ENCODE measurements at regions not wholly inside any gene's neighbourhood (a gene's known extent, or its start where the extent isn't known, plus 50 kb on each side); places are given as distances from the start of the nearest gene placed in this dataset.

DNA sequence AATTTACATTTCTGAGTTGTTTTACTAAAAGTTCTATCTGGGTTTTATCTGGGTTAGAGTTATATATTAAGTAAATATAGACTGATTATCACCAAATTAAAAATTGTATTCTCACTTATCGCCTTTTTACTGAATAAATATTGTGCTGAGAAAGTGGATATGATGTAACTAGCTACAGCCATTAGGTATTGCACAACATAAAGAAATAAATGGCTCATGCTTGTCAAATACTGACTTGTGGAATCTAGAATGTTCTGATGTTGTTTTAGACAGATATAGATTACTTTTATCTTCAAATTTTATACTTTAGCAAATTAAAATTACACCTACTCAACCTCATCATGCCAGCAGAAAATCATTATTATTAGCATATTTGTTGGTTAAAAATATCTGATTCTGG is 1277.1 kb upstream of the MIR17HG start:
- H3K27ac Mint-ChIP-seq, result no peak overlapping the region
- ATAC-seq (replicated peaks in 1 of 2), result no peak
- H3K27me3 Mint-ChIP-seq (ENCODE audit: low read depth), result no peaks in the 10 kb centered on the region
- H3K9me3 Mint-ChIP-seq, result peaks cover 3 to 4% of the 10 kb centered on the region in 2 donors
- DNase-seq, result no peak
- H3K4me1 Mint-ChIP-seq (ENCODE audit: low read depth), result no peaks in the 10 kb centered on the region
- peaks cover 0 to 2% of the 10 kb centered on the region in 2 donors for H3K36me3 Mint-ChIP-seq (ENCODE audit: insufficient read depth in 2 of 2)
- H3K4me3 Mint-ChIP-seq, result no peak overlapping the region

DNA sequence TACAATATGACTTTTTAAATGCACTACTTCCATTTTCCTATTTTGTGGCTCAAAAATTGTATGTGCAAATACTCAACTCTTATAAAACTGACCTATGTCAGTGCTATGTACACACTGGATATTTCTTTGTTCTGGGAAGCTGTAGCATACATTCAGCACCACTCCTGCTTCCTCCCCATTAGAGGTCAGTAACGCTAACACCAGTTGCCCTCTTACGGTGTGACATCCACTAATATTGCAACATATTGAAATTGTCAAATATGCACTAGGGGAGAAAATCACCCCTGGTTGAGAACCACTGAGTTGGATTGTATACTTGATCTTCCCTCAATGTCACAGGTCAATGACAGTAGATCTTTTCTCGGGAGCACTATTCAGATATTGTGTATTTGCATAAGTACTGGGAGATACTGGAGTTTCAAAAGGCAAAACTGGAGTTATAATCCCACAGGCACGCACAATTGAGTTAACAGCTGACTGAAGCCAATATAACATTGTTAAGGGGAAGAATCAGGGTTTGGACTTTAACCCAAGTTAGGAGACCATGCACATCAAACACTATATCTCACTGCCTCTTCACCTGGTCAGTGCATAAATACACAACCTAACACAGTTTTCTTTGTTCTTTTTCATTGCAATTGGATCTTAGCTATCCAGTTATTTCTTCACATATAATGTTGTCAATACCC is 1276.5 kb upstream of the MIR17HG start:
- ATAC-seq (replicated peaks in 1 of 2) (no peak), DNase-seq (no peak)
- Mint-ChIP-seq H3K27ac (no peak overlapping the region), H3K27me3 (ENCODE audit: low read depth) (no peaks in the 10 kb centered on the region), H3K4me3 (no peak overlapping the region), H3K36me3 (ENCODE audit: insufficient read depth in 2 of 2) (peaks cover 0 to under 1% of the 10 kb centered on the region in 2 donors), H3K4me1 (ENCODE audit: low read depth) (no peaks in the 10 kb centered on the region), H3K9me3 (peaks cover 2% of the 10 kb centered on the region in 2 donors)

DNA sequence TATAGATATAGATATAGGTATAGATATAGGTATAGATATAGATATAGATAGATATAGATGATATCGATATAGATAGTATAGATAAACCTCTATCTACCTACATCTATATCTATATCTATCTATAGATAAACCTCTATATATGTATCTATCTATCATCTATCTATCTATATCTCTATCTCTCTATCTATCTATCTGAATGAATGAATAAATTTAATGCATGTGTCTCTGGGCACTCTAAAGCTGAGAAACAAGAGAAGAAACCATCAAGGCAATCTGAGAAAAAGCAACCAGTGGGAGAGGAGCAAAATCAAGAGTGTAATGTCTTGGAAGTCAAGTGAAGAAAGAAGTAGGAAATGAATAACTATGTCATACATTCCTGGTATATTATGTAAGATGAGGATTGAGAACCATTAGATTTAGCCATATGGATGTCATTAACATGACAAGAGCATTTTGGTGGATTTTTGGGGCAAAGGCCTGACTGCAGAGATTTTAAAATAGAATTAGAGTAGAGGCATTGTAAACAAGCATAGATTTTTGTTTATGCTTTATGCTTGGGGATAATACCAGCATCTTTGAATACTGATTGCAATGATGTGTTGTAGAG is 1262.7 kb upstream of the MIR17HG start:
- DNase-seq, result no peak
- no peak overlapping the region for H3K27ac Mint-ChIP-seq
- ATAC-seq (replicated peaks in 1 of 2), result no peak
- H3K9me3 Mint-ChIP-seq, result peaks cover 9 to 16% of the 10 kb centered on the region in 2 donors
- no peak overlapping the region for H3K4me3 Mint-ChIP-seq
- no peaks in the 10 kb centered on the region for H3K4me1 Mint-ChIP-seq (ENCODE audit: low read depth)
- H3K27me3 Mint-ChIP-seq (ENCODE audit: low read depth), result no peaks in the 10 kb centered on the region
- peaks cover 0 to 2% of the 10 kb centered on the region in 2 donors for H3K36me3 Mint-ChIP-seq (ENCODE audit: insufficient read depth in 2 of 2)

DNA sequence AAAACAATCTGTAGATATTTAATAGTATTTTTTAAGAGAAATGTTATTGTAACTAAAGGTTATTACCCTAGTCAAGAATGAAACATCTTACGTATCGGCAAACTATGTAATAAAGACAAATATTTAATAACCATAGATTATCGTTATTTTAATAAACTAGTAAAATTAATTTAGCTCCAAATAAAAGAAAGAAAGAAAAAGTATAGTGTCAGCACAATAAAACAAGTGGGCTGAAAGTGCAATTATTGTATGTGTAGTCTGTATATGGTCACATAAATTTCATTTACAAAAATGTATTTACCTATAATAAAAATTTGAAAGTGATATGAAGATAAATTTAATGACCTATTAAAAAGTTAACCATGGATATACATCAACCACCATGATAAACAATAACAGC is 1258.4 kb upstream of the MIR17HG start:
- no peak overlapping the region for H3K27ac Mint-ChIP-seq
- H3K4me3 Mint-ChIP-seq, result no peak overlapping the region
- H3K4me1 Mint-ChIP-seq (ENCODE audit: low read depth), result no peaks in the 10 kb centered on the region
- peaks cover 0 to 2% of the 10 kb centered on the region in 2 donors for H3K36me3 Mint-ChIP-seq (ENCODE audit: insufficient read depth in 2 of 2)
- ATAC-seq (replicated peaks in 1 of 2), result no peak
- no peaks in the 10 kb centered on the region for H3K27me3 Mint-ChIP-seq (ENCODE audit: low read depth)
- H3K9me3 Mint-ChIP-seq, result peaks cover 10 to 13% of the 10 kb centered on the region in 2 donors
- no peak for DNase-seq

DNA sequence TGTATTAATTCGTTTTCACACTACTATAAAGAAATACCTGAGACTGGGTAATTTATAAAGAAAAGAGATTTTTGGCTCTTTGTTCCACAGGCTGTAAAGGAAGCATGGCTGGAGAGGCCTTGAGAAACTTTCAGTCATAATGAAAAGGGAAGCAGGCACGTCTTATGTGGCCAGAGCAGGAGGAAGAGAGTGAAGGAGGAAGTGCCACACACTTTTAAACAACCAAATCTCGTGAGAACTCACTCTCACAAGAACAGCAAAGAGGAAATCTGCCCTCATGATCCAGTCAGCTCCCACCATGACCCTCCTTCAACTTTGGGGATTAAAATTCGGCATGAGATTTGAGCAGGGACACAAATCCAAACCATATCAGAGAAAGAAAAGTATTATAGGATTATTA is 1255.9 kb upstream of the MIR17HG start:
- Mint-ChIP-seq H3K4me1 (ENCODE audit: low read depth) (no peaks in the 10 kb centered on the region), H3K4me3 (no peak overlapping the region), H3K36me3 (ENCODE audit: insufficient read depth in 2 of 2) (no peaks in the 10 kb centered on the region), H3K27ac (no peak overlapping the region), H3K27me3 (ENCODE audit: low read depth) (no peaks in the 10 kb centered on the region), H3K9me3 (peaks cover 4 to 11% of the 10 kb centered on the region in 2 donors)
- DNase-seq, result no peak
- no peak for ATAC-seq (replicated peaks in 1 of 2)

DNA sequence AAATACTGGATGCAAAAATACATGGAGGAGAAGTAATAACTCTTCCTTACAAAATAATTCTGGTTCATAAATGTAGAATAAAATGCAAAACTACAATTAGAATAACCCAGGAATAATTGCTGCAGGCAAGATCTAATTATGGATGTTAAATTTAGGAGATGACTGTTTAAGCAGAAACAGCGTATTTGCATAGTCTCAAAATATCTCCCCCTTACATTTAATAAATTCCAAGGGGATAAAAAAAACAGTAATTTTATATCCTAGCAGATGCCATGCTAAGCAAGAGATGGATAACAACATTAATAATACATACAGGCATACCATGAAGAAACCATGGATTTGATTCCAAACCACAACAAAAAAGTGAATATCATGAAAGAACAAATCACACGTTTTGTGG is 1253.1 kb upstream of the MIR17HG start:
- Mint-ChIP-seq H3K4me1 (ENCODE audit: low read depth) (no peaks in the 10 kb centered on the region), H3K27ac (no peak overlapping the region)
- no peak for DNase-seq

DNA sequence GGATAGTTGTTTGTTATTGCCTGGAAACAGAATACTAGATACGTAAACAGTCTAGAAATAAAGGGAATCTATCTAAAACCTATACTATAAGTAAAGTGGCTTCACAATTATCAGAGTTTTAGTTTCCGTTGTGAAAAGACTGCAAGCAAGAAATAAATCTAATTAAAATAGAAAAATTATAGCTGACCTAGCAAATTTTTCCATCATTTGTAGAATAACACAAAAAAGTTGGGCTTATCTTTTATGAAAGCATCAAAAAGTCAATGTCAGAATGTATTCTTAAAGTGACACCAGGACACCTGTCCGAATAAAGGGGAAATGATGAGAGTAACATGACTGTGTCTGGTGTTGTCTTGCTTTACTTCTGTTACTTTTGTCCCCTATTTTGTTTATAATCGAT is 1248.9 kb upstream of the MIR17HG start:
- Mint-ChIP-seq H3K27me3 (ENCODE audit: low read depth) (no peaks in the 10 kb centered on the region), H3K9me3 (peaks cover 6 to 10% of the 10 kb centered on the region in 2 donors), H3K27ac (no peak overlapping the region), H3K4me1 (ENCODE audit: low read depth) (no peaks in the 10 kb centered on the region), H3K4me3 (no peak overlapping the region), H3K36me3 (ENCODE audit: insufficient read depth in 2 of 2) (no peaks in the 10 kb centered on the region)
- no peak for ATAC-seq (replicated peaks in 1 of 2)
- DNase-seq, result no peak

More for the DNA sequence above, 1253.1 kb upstream of the MIR17HG start:
- no peak overlapping the region for H3K4me3 Mint-ChIP-seq
- no peaks in the 10 kb centered on the region for H3K27me3 Mint-ChIP-seq (ENCODE audit: low read depth)
- ATAC-seq (replicated peaks in 1 of 2), result no peak
- H3K36me3 Mint-ChIP-seq (ENCODE audit: insufficient read depth in 2 of 2), result no peaks in the 10 kb centered on the region
- peaks cover 0 to 8% of the 10 kb centered on the region in 2 donors for H3K9me3 Mint-ChIP-seq

DNA sequence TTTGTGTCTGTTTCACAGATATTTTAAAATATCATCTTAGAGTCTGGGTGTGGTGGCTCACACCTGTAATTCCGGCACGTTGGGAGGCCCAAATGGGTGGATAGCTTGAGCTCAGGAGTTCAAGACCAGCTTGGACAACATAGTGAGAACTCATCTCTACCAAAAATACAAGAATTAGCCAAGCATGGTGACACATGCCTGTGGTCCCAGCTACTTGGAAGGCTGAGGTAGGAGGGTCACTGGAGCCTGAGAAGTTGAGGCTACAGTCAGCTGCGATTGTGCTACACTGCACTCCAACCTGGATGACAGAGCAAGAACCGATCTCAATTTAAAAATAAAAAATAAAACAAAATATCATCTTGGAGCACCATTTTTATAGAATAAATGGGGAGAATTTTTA is 1247.6 kb upstream of the MIR17HG start:
- ATAC-seq (replicated peaks in 1 of 2), result no peak
- Mint-ChIP-seq H3K4me1 (ENCODE audit: low read depth) (no peaks in the 10 kb centered on the region), H3K9me3 (peaks cover 8 to 14% of the 10 kb centered on the region in 2 donors), H3K27ac (no peak overlapping the region), H3K36me3 (ENCODE audit: insufficient read depth in 2 of 2) (no peaks in the 10 kb centered on the region), H3K27me3 (ENCODE audit: low read depth) (no peaks in the 10 kb centered on the region), H3K4me3 (no peak overlapping the region)
- DNase-seq, result no peak

DNA sequence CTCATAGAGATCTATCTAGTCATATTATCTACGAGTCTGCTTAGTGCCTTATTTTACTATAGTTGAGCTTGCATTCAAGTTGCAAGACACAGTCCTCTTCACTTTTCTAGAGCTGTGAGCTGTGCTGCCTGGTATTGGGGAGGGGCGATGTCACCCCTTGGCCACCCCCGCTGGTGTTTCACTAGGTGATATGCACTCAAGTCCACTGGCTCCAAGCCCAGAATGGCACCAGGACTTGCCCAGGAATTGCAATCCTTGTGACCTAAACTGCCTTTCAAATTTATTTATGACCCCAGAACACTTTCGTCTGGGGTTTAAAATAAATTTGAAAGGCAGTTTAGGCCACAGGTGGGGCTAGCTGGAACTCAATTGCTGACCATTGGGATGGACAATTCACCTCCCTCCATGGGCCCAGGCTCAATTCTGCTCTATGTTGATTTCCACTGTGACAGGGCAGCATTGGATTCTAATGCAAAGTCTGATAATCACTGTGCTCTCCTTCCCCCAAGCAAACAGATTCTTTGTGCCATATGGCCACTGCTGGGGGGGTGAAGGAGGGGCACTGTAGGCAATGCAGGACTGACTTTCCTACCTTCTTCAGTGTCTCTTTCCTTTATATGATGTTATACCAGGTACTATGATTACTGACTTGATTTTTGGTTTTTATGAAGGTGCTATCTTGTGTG is 1244.2 kb upstream of the MIR17HG start:
- no peaks in the 10 kb centered on the region for H3K36me3 Mint-ChIP-seq (ENCODE audit: insufficient read depth in 2 of 2)
- DNase-seq (no peak), ATAC-seq (replicated peaks in 1 of 2) (no peak)
- H3K9me3 Mint-ChIP-seq, result peaks cover 8 to 10% of the 10 kb centered on the region in 2 donors
- no peak overlapping the region for H3K4me3 Mint-ChIP-seq
- no peaks in the 10 kb centered on the region for H3K27me3 Mint-ChIP-seq (ENCODE audit: low read depth)
- H3K27ac Mint-ChIP-seq, result no peak overlapping the region
- H3K4me1 Mint-ChIP-seq (ENCODE audit: low read depth), result no peaks in the 10 kb centered on the region

DNA sequence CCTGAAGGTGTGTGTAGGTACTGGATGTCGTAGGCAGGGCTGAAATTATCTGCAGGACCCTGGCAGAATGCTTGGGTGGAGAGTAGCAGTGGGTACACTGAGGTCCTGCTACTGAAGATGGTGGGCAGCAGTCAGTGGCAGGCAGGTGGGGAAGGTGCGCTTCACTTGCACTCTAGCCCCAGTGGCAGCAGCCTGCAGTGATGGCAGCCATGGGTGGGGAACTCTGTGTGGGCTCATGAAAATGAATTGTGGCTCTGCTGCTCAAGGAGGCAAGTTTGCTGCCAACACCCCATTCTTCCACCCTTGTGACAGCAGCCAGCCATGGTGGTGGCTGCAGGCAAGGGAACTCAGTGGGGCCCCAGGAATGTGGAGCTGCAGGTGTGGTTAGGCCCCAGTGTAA is 1242.7 kb upstream of the MIR17HG start:
- peaks cover 10% of the 10 kb centered on the region in 2 donors for H3K9me3 Mint-ChIP-seq
- no peak overlapping the region for H3K27ac Mint-ChIP-seq
- H3K4me1 Mint-ChIP-seq (ENCODE audit: low read depth), result no peaks in the 10 kb centered on the region
- no peaks in the 10 kb centered on the region for H3K27me3 Mint-ChIP-seq (ENCODE audit: low read depth)
- ATAC-seq (replicated peaks in 1 of 2) (no peak), DNase-seq (no peak)
- no peak overlapping the region for H3K4me3 Mint-ChIP-seq
- peaks cover 0 to under 1% of the 10 kb centered on the region in 2 donors for H3K36me3 Mint-ChIP-seq (ENCODE audit: insufficient read depth in 2 of 2)

DNA sequence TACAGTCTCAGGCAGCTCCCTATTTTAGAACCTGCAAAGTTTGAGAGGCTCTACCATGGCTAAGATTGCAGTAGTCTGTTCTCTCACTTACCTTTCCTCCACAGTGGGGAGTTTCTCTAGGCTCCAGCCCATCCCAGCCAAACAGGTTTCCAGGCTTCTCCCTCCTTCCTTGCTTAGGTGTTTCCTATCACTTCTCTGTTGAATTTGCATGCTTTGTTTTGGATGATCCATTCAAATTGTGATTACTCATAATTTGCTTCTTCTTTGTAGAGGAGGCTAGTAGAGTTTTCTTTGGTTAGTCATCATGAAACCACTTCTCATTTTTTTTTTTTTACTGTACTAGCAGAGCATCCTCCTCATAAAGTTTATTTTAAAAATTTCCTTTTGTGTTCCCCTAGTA is 1242.2 kb upstream of the MIR17HG start:
- H3K27ac Mint-ChIP-seq, result no peak overlapping the region
- DNase-seq (no peak), ATAC-seq (replicated peaks in 1 of 2) (no peak)
- no peak overlapping the region for H3K4me3 Mint-ChIP-seq
- H3K27me3 Mint-ChIP-seq (ENCODE audit: low read depth), result no peaks in the 10 kb centered on the region
- no peaks in the 10 kb centered on the region for H3K4me1 Mint-ChIP-seq (ENCODE audit: low read depth)
- peaks cover 10 to 13% of the 10 kb centered on the region in 2 donors for H3K9me3 Mint-ChIP-seq
- peaks cover 0 to 1% of the 10 kb centered on the region in 2 donors for H3K36me3 Mint-ChIP-seq (ENCODE audit: insufficient read depth in 2 of 2)

DNA sequence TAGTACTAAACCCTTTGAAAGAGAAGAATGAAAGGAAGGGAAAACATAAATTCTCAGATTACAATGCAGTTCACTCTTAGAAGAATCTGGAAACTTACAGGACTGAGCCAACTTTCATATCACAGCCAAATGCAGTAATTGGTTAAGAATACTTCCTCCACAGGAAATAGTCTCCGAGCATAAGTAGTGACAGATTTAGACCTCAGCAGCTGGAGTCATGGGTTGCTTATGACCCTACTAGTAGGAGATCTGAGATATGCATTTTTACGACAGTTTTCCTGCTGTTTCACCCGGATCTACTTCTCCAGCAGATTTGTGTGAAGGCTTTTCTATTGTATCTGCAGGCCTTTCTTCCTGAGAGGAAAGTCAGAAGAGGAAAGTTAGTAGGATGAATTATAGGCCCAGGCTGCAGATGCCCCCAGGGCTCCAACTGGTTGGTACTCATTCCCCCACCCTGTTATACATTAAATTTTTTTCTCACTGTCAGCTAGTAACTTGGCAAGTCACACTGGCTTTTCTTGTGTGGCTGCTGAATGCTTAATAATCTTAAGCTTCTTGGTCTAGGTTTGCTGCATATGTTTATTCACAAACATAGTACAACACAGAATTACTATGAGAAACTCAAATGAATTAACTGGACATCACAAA is 1241.5 kb upstream of the MIR17HG start:
- H3K4me3 Mint-ChIP-seq, result no peak overlapping the region
- DNase-seq (no peak), ATAC-seq (replicated peaks in 1 of 2) (no peak)
- peaks cover 0 to 1% of the 10 kb centered on the region in 2 donors for H3K36me3 Mint-ChIP-seq (ENCODE audit: insufficient read depth in 2 of 2)
- H3K27me3 Mint-ChIP-seq (ENCODE audit: low read depth), result no peaks in the 10 kb centered on the region
- H3K9me3 Mint-ChIP-seq, result peaks cover 9 to 13% of the 10 kb centered on the region in 2 donors
- no peaks in the 10 kb centered on the region for H3K4me1 Mint-ChIP-seq (ENCODE audit: low read depth)
- H3K27ac Mint-ChIP-seq, result no peak overlapping the region

DNA sequence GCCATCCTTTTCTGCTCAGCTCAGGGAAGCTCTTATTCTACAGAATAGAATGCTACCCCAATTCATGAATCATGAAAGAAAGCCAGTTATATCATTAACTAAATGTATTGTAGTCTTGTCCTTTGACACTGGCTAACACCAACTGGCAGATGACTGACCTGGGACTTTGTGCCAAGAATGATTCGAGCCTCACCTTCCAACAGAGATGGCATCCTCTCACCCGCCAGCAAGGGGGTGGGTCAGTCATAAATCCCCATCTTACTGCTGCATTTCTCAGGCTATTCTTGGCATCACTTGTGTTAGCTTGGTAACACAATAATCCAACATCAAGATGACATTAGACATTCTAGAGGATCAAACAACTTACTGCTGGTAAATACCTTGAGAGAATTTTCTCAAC is 1239.8 kb upstream of the MIR17HG start:
- no peak overlapping the region for H3K27ac Mint-ChIP-seq
- H3K27me3 Mint-ChIP-seq (ENCODE audit: low read depth), result no peaks in the 10 kb centered on the region
- DNase-seq (no peak), ATAC-seq (replicated peaks in 1 of 2) (no peak)
- peaks cover 9 to 12% of the 10 kb centered on the region in 2 donors for H3K9me3 Mint-ChIP-seq
- peaks cover 0 to 1% of the 10 kb centered on the region in 2 donors for H3K36me3 Mint-ChIP-seq (ENCODE audit: insufficient read depth in 2 of 2)
- H3K4me3 Mint-ChIP-seq, result no peak overlapping the region
- no peaks in the 10 kb centered on the region for H3K4me1 Mint-ChIP-seq (ENCODE audit: low read depth)
